GM21528 (cell line): ENCODE measurements at regions not wholly inside any gene's neighbourhood (a gene's known extent, or its start where the extent isn't known, plus 50 kb on each side); places are given as distances from the start of the nearest gene placed in this dataset.
"Not testable (repeated sequence)": the region's sequence is repeated elsewhere in the genome, so short reads cannot be mapped to it uniquely, and the experiment has no call there.

Experiments used
- ATAC-seq: cut with Tn5 transposase; IDR thresholded peaks from one replicate; pipeline ENCODE4 v1.9.1; 2021; ENCODE audit warnings: mild to moderate bottlenecking, moderate library complexity; ENCODE audit not compliant: unreplicated experiment, low FRiP score

GRCh38 chr7:155377071-155377837 lies 79.6 kb downstream of the INSIG1 start:
- no peak for ATAC-seq

DNA sequence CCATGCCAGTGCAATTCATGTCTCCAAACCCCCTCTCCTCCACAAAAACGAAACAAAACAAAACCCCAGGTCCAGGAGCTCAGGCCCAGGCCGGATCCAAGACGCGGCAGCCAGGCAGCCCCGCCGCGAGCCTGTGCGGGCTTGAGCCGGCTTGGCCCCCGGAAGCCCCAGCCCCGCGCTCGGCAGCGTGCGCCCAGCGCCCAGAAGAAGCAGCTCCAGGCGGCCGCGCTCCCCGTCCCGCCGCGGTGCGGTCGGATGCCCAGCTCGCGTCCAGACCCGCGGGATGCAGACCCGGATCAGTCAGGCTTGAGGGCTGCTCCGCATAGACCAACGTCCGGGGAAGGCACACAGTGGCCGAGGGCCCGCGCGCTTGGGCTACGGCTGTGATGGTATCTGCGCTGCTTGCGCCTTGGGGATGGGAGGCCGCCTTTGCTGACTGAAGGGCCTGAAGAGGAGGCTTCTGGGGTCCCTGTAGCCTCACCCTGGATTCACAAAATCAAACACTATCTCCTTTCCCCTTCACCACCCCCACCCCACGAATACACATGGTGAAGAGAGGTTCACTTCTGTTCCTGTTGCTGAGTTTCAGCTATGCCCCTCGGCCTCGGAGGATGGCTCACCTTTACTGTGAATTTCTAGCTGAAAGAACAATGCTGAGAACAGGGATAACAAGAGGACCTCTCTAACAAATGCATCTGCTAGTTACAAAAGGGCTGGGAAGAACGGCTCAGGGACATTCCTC lies 79.9 kb upstream of the EN2 start:
- no peak for ATAC-seq

- no peak for ATAC-seq
Observed at GRCh38 chr7:155378580-155378934, 79.4 kb upstream of the EN2 start.

DNA sequence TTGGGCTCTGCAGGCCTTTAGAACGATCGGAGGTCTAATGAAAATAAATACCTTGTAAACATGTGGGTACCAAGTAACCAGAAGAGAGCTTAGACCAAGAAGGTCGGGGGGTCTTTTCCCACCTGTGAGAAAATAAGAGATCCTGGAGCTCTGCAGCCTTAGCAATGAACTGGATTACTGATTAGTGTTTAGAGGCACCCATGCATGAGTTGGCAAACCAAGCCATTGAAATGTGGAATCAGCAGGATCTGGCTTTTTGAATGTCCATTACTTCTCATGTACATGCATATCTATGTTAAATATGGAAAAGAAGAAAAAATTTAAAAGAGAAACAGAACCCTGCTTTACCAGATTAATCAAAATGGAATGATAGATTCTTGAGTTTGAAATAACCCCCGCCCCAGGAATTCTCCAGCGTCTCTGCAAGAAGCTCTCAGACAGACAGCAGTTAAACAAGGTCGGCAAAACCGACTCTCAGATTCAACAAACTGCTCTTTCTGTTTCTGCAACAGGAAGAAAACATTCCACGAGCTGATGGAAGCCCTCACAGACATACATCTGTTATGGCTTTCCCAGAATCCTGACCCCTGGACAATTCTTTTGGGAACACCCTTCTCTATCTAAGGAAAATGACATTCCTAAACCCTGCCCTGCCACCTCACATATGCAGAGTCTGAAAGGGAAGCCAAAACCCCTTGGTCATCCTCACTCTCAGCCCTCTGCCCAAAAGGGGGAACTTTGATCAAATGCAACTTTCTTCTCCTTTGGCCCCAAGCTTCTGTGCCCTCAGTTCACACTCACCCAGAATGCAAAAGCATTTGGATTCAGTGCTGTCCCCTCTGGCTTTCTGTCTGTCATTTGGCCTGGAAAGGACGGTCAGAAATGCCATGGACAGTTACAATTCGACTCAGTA lies 78.7 kb upstream of the EN2 start:
- no peak for ATAC-seq

- peak; percentile 90 for ATAC-seq
Observed at GRCh38 chr7:155380221-155380861, 77.6 kb upstream of the EN2 start.

- ATAC-seq = no peak
Observed at GRCh38 chr7:155380976-155381851, 76.7 kb upstream of the EN2 start.

- no peak for ATAC-seq
Observed at GRCh38 chr7:155381852-155382801, 75.8 kb upstream of the EN2 start.

DNA sequence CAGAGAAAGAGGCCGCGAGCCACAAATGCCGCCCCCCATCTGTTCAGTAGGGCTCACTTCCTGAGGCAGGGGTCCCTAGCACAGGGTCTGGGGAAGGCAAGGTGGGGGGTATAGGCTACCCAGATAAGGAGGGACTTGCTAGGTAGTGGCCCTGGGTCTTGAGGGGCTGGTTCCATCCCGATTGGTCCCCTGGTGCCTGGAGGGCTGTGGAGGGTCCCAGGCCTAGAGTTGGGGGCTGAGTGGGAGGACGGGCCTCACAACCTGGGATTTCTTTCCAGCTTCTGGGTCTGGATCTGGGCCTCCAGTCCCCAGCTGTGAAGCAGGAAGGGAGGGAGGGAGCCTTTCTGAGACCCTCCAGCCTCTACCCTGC lies 75.1 kb upstream of the EN2 start:
- no peak for ATAC-seq

DNA sequence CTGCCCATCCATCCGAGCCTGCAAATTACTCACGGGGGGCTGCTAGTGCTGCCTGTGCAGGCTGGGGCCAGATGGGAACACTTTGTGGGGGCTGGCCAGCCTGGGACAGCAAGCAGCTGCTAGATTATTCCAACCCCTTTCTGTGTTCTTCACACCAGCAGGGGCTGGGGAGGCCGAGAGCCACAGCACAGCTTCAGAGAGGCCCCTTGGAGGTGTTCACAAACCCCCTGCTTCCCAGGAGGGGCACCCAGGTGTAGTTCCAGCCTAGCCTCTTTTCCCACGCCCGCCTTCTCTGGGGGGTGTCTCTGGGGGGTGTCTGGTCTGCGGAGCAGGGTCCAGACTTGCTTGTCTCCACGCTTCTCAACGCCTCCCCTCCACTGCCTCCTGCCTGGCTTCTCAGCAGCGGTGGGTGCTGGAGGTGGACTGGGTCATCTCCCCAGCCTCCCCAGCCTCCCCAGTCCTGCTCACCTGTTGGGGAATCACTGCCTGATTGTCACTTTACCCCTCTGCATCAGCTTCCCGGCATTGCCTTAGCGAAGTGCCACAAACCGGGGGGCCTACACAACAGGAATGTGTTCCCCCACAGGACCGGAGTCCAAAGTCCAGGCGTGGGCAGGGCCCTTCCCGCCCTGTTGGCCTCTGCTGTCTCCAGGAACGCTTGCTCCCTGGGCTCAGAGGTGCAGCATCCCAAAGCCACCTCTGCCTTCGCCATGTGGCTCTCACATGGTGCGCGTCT lies 74.0 kb upstream of the EN2 start:
- no peak for ATAC-seq

GRCh38 chr7:155384751-155385150 lies 73.2 kb upstream of the EN2 start:
- ATAC-seq = no peak

DNA sequence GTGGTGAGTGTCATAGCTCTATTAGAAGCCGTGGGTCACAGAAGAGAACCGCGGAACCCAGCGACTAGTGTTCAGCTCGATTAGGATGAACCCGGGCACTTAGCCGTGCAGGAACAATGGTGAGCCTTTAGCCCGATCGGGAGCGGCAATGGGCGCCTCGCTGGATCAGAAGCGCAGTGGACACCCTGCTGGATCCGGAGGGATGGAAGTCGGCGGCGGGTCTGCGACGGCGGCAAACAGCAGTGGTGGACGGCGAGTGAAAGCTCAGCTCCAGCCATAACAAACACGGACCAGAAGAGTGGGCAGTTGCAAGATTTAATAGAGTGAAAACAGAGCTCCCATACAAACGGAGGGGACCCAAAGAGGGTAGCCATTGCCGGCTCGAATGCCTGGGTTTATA lies 72.7 kb upstream of the EN2 start:
- ATAC-seq = not testable (repeated sequence)

DNA sequence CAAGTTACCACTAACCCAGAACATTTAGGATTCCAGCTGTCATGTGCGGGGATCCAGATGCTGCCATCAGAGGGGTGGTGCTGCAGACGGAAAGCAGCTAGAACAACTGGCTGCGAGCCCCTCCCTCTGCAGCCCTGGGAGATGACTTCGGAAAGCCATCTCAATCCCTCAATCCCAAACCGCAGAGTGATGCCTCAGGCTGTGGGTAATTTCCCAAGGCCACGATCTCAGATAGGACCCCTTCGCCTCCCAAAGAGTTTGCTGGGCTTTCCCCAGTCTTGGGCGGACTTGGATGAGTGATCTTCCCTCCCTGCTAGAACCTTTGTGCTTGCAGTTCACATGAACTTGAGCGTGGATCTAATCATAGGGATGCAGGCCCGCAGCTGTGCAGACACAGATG lies 71.3 kb upstream of the EN2 start:
- ATAC-seq = no peak

- ATAC-seq = no peak
Observed at GRCh38 chr7:155387066-155387620, 70.8 kb upstream of the EN2 start.

DNA sequence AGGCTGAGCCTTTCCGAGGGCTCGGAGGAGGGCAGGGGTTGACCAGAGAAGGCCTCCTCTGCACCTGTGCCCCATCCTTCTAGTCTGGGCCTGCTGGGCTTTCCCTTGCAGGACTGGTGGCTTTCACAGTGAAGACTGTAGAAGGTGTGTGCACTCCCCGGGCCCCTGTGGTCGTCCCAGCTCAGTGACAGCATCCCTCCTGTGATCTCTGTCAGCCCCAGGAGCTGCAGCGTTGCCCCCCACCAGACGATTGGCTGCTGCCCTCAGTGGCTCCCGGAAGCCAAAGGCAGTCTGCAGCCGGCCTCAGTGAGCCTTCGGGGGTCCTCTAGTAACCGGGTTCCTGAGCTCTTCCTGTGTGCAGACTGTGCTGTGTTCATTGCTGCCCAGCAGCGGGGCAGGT lies 69.4 kb upstream of the EN2 start:
- no peak for ATAC-seq

GRCh38 chr7:155391414-155391813 lies 66.5 kb upstream of the EN2 start:
- no peak for ATAC-seq

GRCh38 chr7:155392726-155393570 lies 65.0 kb upstream of the EN2 start:
- ATAC-seq = no peak

GRCh38 chr7:155394413-155394812 lies 63.5 kb upstream of the EN2 start:
- ATAC-seq = no peak
